Neural progenitor cell (in vitro differentiated cells): ENCODE measurements at regions not wholly inside any gene's neighbourhood (a gene's known extent, or its start where the extent isn't known, plus 50 kb on each side); places are given as distances from the start of the nearest gene placed in this dataset.

Experiments
- EZH2phosphoT487 ChIP-seq: fragments of 200-600 bp; sonication (generic); IDR thresholded peaks from 2 replicates; pipeline ENCODE4 v1.6.1; 2017; ENCODE audit warnings: antibody characterized with exemption
- TF ChIP-seq, protein P1 (sequence below): fragments of 200-600 bp; sonication (generic); IDR thresholded peaks from 2 replicates; pipeline ENCODE4 v1.5.1; 2017; ENCODE audit warnings: antibody characterized with exemption, mild to moderate bottlenecking

DNA sequence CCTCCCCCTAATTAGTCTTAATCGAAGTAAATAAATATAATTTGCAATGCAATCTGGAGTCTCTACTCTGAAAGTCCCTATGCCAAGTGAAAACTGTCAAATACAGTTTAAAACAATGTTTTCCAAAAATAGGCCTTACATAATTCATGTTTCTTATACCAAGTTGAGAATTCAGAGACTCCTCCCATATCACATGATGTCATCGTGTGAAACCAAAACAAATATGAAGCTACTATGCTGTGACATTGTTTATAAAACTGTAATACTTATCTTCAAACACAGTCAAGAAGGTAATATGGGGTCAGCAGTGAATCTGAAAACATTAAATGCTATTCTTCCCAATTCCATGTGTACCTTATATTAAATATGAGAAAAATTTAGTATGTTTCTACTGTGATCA lies 940.2 kb upstream of the FANCL start:
- TF ChIP-seq, protein P1, sequence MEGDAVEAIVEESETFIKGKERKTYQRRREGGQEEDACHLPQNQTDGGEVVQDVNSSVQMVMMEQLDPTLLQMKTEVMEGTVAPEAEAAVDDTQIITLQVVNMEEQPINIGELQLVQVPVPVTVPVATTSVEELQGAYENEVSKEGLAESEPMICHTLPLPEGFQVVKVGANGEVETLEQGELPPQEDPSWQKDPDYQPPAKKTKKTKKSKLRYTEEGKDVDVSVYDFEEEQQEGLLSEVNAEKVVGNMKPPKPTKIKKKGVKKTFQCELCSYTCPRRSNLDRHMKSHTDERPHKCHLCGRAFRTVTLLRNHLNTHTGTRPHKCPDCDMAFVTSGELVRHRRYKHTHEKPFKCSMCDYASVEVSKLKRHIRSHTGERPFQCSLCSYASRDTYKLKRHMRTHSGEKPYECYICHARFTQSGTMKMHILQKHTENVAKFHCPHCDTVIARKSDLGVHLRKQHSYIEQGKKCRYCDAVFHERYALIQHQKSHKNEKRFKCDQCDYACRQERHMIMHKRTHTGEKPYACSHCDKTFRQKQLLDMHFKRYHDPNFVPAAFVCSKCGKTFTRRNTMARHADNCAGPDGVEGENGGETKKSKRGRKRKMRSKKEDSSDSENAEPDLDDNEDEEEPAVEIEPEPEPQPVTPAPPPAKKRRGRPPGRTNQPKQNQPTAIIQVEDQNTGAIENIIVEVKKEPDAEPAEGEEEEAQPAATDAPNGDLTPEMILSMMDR, result no peak
- no peak for TF ChIP-seq EZH2phosphoT487
